ENCODE measurements at regions not wholly inside any gene's neighbourhood (a gene's known extent, or its start where the extent isn't known, plus 50 kb on each side); places are given as distances from the start of the nearest gene placed in this dataset.

GRCh38 chr5:29042152-29042551 is 2003.8 kb upstream of the CDH9 start (continued):
- TF ChIP-seq CHD7 (IDR thresholded peaks at IDR 0.05; ENCODE audit: insufficient replicate concordance, low read length): no peak
- TF ChIP-seq POU5F1 (IDR thresholded peaks at IDR 0.05; ENCODE audit: low read depth, low read length): peak; percentile 95

All from H1 (cell line).